ENCODE measurements at regions not wholly inside any gene's neighbourhood (a gene's known extent, or its start where the extent isn't known, plus 50 kb on each side); places are given as distances from the start of the nearest gene placed in this dataset.

DNA sequence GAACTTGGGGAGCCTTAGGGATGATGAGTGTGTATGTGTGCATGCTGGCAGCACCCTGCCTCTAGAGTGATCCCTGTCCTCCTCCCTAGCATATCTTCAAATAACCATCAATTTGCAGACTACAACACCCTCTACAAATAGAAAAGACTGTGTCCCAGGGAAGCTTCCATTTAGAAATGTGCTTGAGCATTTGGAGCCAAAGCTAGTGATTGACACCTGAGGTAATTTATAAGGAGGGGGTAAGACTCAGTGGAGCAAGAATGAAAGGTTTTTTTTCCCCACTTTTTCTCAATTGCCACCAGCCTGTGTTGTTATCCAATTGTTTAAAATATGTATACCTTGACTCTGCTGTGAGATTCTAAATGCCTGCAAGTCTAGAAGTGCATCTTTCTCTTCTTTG lies 286.0 kb upstream of the SLC14A2 start:
- no peak overlapping the region for H3K4ac ChIP-seq (ENCODE audit: low read depth, low read length)
- no peak overlapping the region for H2BK5ac ChIP-seq (ENCODE audit: low read depth, low read length, poor library complexity, severe bottlenecking)
- no peak overlapping the region for H3K14ac ChIP-seq (replicated peaks; ENCODE audit: low read depth, low read length)
- no peak overlapping the region for H2BK120ac ChIP-seq (ENCODE audit: low read depth, low read length)
- no peak overlapping the region; the same call in 1 of the 2 replicates for H3K18ac ChIP-seq (ENCODE audit: low read depth, low read length)
- no peak overlapping the region for H3K23ac ChIP-seq (ENCODE audit: low read depth, low read length)
- H2AFZ ChIP-seq (replicated peaks; ENCODE audit: low read length, poor library complexity), result no peak overlapping the region
- no peak overlapping the region for H2AK9ac ChIP-seq (replicated peaks; ENCODE audit: low read depth, low read length, poor library complexity)
- TF ChIP-seq BHLHE40 (IDR thresholded peaks at IDR 0.05; ENCODE audit: low read depth, low read length) (no peak), MAFK (IDR thresholded peaks at IDR 0.05; ENCODE audit: low read depth, low read length) (no peak), FOS (IDR thresholded peaks at IDR 0.05; ENCODE audit: low read depth, low read length) (no peak), CHD1 (IDR thresholded peaks at IDR 0.05; ENCODE audit: low read depth, low read length) (no peak), RCOR1 (IDR thresholded peaks at IDR 0.05; ENCODE audit: insufficient replicate concordance, low read length) (no peak), MAZ (IDR thresholded peaks at IDR 0.05; ENCODE audit: borderline replicate concordance, low read depth, low read length) (no peak), SMC3 (IDR thresholded peaks at IDR 0.05; ENCODE audit: low read depth, low read length) (no peak), POLR2A (IDR thresholded peaks at IDR 0.05; ENCODE audit: low read depth, low read length) (no peak), NFE2L2 (IDR thresholded peaks at IDR 0.05; ENCODE audit: low read depth, low read length) (no peak), RAD21 (IDR thresholded peaks at IDR 0.05; ENCODE audit: low read length) (no peak)
- TF ChIP-seq, protein P1, sequence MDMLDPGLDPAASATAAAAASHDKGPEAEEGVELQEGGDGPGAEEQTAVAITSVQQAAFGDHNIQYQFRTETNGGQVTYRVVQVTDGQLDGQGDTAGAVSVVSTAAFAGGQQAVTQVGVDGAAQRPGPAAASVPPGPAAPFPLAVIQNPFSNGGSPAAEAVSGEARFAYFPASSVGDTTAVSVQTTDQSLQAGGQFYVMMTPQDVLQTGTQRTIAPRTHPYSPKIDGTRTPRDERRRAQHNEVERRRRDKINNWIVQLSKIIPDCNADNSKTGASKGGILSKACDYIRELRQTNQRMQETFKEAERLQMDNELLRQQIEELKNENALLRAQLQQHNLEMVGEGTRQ (IDR thresholded peaks at IDR 0.05; ENCODE audit: low read depth, low read length), result no peak
- TF ChIP-seq, protein P2, sequence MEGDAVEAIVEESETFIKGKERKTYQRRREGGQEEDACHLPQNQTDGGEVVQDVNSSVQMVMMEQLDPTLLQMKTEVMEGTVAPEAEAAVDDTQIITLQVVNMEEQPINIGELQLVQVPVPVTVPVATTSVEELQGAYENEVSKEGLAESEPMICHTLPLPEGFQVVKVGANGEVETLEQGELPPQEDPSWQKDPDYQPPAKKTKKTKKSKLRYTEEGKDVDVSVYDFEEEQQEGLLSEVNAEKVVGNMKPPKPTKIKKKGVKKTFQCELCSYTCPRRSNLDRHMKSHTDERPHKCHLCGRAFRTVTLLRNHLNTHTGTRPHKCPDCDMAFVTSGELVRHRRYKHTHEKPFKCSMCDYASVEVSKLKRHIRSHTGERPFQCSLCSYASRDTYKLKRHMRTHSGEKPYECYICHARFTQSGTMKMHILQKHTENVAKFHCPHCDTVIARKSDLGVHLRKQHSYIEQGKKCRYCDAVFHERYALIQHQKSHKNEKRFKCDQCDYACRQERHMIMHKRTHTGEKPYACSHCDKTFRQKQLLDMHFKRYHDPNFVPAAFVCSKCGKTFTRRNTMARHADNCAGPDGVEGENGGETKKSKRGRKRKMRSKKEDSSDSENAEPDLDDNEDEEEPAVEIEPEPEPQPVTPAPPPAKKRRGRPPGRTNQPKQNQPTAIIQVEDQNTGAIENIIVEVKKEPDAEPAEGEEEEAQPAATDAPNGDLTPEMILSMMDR (conservative IDR thresholded peaks at IDR 0.05; ENCODE audit: low read depth, low read length), result no peak
- TF ChIP-seq, protein P3, sequence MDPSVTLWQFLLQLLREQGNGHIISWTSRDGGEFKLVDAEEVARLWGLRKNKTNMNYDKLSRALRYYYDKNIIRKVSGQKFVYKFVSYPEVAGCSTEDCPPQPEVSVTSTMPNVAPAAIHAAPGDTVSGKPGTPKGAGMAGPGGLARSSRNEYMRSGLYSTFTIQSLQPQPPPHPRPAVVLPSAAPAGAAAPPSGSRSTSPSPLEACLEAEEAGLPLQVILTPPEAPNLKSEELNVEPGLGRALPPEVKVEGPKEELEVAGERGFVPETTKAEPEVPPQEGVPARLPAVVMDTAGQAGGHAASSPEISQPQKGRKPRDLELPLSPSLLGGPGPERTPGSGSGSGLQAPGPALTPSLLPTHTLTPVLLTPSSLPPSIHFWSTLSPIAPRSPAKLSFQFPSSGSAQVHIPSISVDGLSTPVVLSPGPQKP (IDR thresholded peaks at IDR 0.05; ENCODE audit: borderline replicate concordance, low read depth, low read length), result no peak
- DNase-seq (no peak), ATAC-seq (ENCODE audit: low read depth) (no peak)
- H3K9ac ChIP-seq (ENCODE audit: low read depth, low read length), result no peak overlapping the region
- H3K27me3 ChIP-seq (ENCODE audit: control insufficient read depth, insufficient read depth, low read length), result peaks cover 5% of the 10 kb centered on the region
- BruUV-seq (replicated peaks), result no TSS peak
- H3K4me2 ChIP-seq (ENCODE audit: low read depth, low read length), result no peak overlapping the region
- H3K9me3 ChIP-seq (ENCODE audit: control insufficient read depth, insufficient read depth, low read length), result no peaks in the 10 kb centered on the region
- no peak overlapping the region for H4K91ac ChIP-seq (ENCODE audit: insufficient read depth, low read depth, low read length)
- H3K36me3 ChIP-seq (ENCODE audit: control insufficient read depth, insufficient read depth, low read length), result no peaks in the 10 kb centered on the region
- dilution Hi-C loops (cut with HindIII; ENCODE audit: low sequenced_read_pairs, unreplicated experiment) (no loop called here), intact Hi-C loops (cut with micrococcal nuclease) (no loop called here), in situ Hi-C loops (cut with MboI; ENCODE audit: low sequenced_read_pairs) (no loop called here)
- no peaks in the 10 kb centered on the region for H3K9me1 ChIP-seq (ENCODE audit: insufficient read depth, low read length)
- no peak overlapping the region for H3K56ac ChIP-seq (ENCODE audit: extremely low read depth, insufficient read depth, low read length)
- no peaks in the 10 kb centered on the region for H4K20me1 ChIP-seq (ENCODE audit: insufficient read depth, low read length)
- H2BK15ac ChIP-seq (ENCODE audit: low read depth, low read length), result no peak overlapping the region
- H3K4me1 ChIP-seq (ENCODE audit: control insufficient read depth, insufficient read depth, low read length), result peaks cover 3% of the 10 kb centered on the region; the same call in 1 of the 2 replicates
- H4K8ac ChIP-seq (ENCODE audit: low read depth in 2 of 2, low read length in 2 of 2), result no peak overlapping the region
- POLR2A ChIA-PET (ENCODE audit: unreplicated experiment), result no interaction called here
- no peak overlapping the region for H4K5ac ChIP-seq (ENCODE audit: low read depth, low read length)
- H3K79me1 ChIP-seq (ENCODE audit: low read depth in 1 of 2, low read length in 2 of 2), result no peaks in the 10 kb centered on the region
- CTCF ChIA-PET, result interaction anchor here (0.6 kb wide), 1 partner anchor 77 kb away, joined by 6 read pairs; no protein-coding TSS in a partner anchor
- no peak overlapping the region for H2AK5ac ChIP-seq (ENCODE audit: low read depth, low read length)
- no peak overlapping the region for H3K4me3 ChIP-seq (ENCODE audit: insufficient read depth, low read depth, low read length)
- H2BK20ac ChIP-seq (ENCODE audit: low read depth, low read length), result no peak overlapping the region
- no peak overlapping the region for H3K27ac ChIP-seq (ENCODE audit: insufficient read depth, low read length)

All from IMR-90 (cell line).